ENCODE measurements at regions not wholly inside any gene's neighbourhood (a gene's known extent, or its start where the extent isn't known, plus 50 kb on each side); places are given as distances from the start of the nearest gene placed in this dataset.

GRCh38 chr18:39033312-39033711, 1467.7 kb upstream of the CELF4 start:
- Histone ChIP-seq H3K4me2 (ENCODE audit: insufficient read depth, low read length, poor library complexity, severe bottlenecking) (no peak overlapping the region), H2BK12ac (ENCODE audit: low read length) (no peak overlapping the region), H4K8ac (ENCODE audit: low read depth, low read length) (no peak overlapping the region), H2BK5ac (ENCODE audit: low read length) (no peak overlapping the region), H3K79me1 (ENCODE audit: low read depth, low read length) (no peaks in the 10 kb centered on the region), H3K27ac (replicated peaks; ENCODE audit: low read length) (no peak overlapping the region), H3K4me1 (ENCODE audit: control insufficient read depth in 2 of 2, insufficient read depth in 1 of 2, low read depth in 1 of 2, low read length in 2 of 2) (no peaks in the 10 kb centered on the region), H3K36me3 (replicated peaks in 1 of 2; ENCODE audit: control insufficient read depth in 2 of 2, insufficient read depth in 2 of 2, low read length in 2 of 2) (no peaks in the 10 kb centered on the region), H2AK5ac (ENCODE audit: low read depth, low read length) (no peak overlapping the region), H3K18ac (ENCODE audit: low read length) (no peak overlapping the region), H3K9me3 (replicated peaks in 1 of 2; ENCODE audit: control insufficient read depth in 2 of 2, insufficient read depth in 1 of 2, low read depth in 1 of 2, low read length in 2 of 2) (no peaks in the 10 kb centered on the region), H2AFZ (ENCODE audit: low read length) (no peak overlapping the region), H3K4me3 (ENCODE audit: low read length in 2 of 2) (no peak overlapping the region), H2BK15ac (ENCODE audit: low read length) (no peak overlapping the region), H3K23ac (ENCODE audit: low read depth, low read length, poor library complexity) (no peak overlapping the region), H3K4ac (ENCODE audit: low read length) (no peak overlapping the region), H3K9ac (ENCODE audit: low read depth, low read length, poor library complexity) (no peak overlapping the region), H4K91ac (ENCODE audit: low read depth, low read length, poor library complexity) (no peak overlapping the region), H3K27me3 (ENCODE audit: control insufficient read depth in 3 of 3, insufficient read depth in 3 of 3, low read depth in 1 of 3, low read length in 3 of 3) (no peaks in the 10 kb centered on the region), H2BK120ac (ENCODE audit: low read depth, low read length) (no peak overlapping the region), H3K14ac (ENCODE audit: low read length) (no peak overlapping the region)
- no CpG with 5 or more reads among the region's 1 CpG for WGBS, 2 donors (ENCODE audit: extremely low coverage in 2 of 2, insufficient read length in 2 of 2, insufficient replicate concordance in 1 of 2)
- DNase-seq (ENCODE audit: low spot score) = no peak

GRCh38 chr18:39031647-39032046, 1466.0 kb upstream of the CELF4 start:
- H3K27me3 ChIP-seq (ENCODE audit: control insufficient read depth in 3 of 3, insufficient read depth in 3 of 3, low read depth in 1 of 3, low read length in 3 of 3) = no peaks in the 10 kb centered on the region
- H3K4me3 ChIP-seq (ENCODE audit: low read length in 2 of 2) = no peak overlapping the region
- no peak overlapping the region for H2AFZ ChIP-seq (ENCODE audit: low read length)
- no peak overlapping the region for H3K27ac ChIP-seq (replicated peaks; ENCODE audit: low read length)
- H3K4me1 ChIP-seq (ENCODE audit: control insufficient read depth in 2 of 2, insufficient read depth in 1 of 2, low read depth in 1 of 2, low read length in 2 of 2) = no peaks in the 10 kb centered on the region
- no peak overlapping the region for H2BK5ac ChIP-seq (ENCODE audit: low read length)
- H3K4me2 ChIP-seq (ENCODE audit: insufficient read depth, low read length, poor library complexity, severe bottlenecking) = no peak overlapping the region
- WGBS, 2 donors (ENCODE audit: extremely low coverage in 2 of 2, insufficient read length in 2 of 2, insufficient replicate concordance in 1 of 2) = no CpG with 5 or more reads among the region's 3 CpGs
- no peak overlapping the region for H2BK15ac ChIP-seq (ENCODE audit: low read length)
- H4K8ac ChIP-seq (ENCODE audit: low read depth, low read length) = no peak overlapping the region
- DNase-seq (ENCODE audit: low spot score) = no peak
- H3K23ac ChIP-seq (ENCODE audit: low read depth, low read length, poor library complexity) = no peak overlapping the region
- no peak overlapping the region for H2AK5ac ChIP-seq (ENCODE audit: low read depth, low read length)
- H3K9me3 ChIP-seq (replicated peaks in 1 of 2; ENCODE audit: control insufficient read depth in 2 of 2, insufficient read depth in 1 of 2, low read depth in 1 of 2, low read length in 2 of 2) = no peaks in the 10 kb centered on the region
- no peak overlapping the region for H2BK12ac ChIP-seq (ENCODE audit: low read length)
- H2BK120ac ChIP-seq (ENCODE audit: low read depth, low read length) = no peak overlapping the region
- H3K9ac ChIP-seq (ENCODE audit: low read depth, low read length, poor library complexity) = no peak overlapping the region
- no peak overlapping the region for H3K14ac ChIP-seq (ENCODE audit: low read length)
- H3K4ac ChIP-seq (ENCODE audit: low read length) = no peak overlapping the region
- no peak overlapping the region for H3K18ac ChIP-seq (ENCODE audit: low read length)
- H4K91ac ChIP-seq (ENCODE audit: low read depth, low read length, poor library complexity) = no peak overlapping the region
- H3K79me1 ChIP-seq (ENCODE audit: low read depth, low read length) = no peaks in the 10 kb centered on the region
- no peaks in the 10 kb centered on the region for H3K36me3 ChIP-seq (replicated peaks in 1 of 2; ENCODE audit: control insufficient read depth in 2 of 2, insufficient read depth in 2 of 2, low read length in 2 of 2)

DNA sequence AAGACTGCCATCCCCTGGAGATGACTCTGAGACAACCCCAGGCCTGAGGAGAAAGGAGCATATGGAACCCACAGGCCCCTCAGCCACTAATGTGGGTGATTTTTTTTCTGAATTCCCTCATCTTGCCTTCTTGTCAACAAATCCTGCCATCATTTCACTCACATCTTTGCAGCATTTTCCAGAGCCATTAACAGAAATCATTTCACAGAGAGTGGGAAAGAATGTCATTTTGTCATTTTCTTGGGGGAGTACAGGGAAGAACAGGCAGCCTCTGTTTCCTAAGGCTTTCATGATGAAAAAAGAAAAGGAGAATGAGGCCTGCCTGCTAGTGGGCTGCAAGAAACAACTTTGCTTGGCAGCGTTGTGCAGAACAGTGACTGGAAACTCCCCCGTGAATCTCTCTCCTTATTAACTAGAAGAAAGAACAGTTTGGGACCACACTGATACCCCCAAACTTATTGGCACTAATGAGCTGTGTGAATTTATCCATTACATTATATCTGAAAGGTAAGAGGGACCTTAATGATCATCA, 1464.6 kb upstream of the CELF4 start:
- Histone ChIP-seq H2AK5ac (ENCODE audit: low read depth, low read length) (no peak overlapping the region), H3K9ac (ENCODE audit: low read depth, low read length, poor library complexity) (no peak overlapping the region), H3K23ac (ENCODE audit: low read depth, low read length, poor library complexity) (no peak overlapping the region), H3K18ac (ENCODE audit: low read length) (no peak overlapping the region), H3K27ac (replicated peaks; ENCODE audit: low read length) (no peak overlapping the region), H3K4me3 (ENCODE audit: low read length in 2 of 2) (no peak overlapping the region), H4K8ac (ENCODE audit: low read depth, low read length) (no peak overlapping the region), H3K4me1 (ENCODE audit: control insufficient read depth in 2 of 2, insufficient read depth in 1 of 2, low read depth in 1 of 2, low read length in 2 of 2) (no peaks in the 10 kb centered on the region), H3K14ac (ENCODE audit: low read length) (no peak overlapping the region), H3K36me3 (replicated peaks in 1 of 2; ENCODE audit: control insufficient read depth in 2 of 2, insufficient read depth in 2 of 2, low read length in 2 of 2) (no peaks in the 10 kb centered on the region), H3K79me1 (ENCODE audit: low read depth, low read length) (no peaks in the 10 kb centered on the region), H3K4me2 (ENCODE audit: insufficient read depth, low read length, poor library complexity, severe bottlenecking) (no peak overlapping the region), H2AFZ (ENCODE audit: low read length) (no peak overlapping the region), H2BK12ac (ENCODE audit: low read length) (no peak overlapping the region), H2BK5ac (ENCODE audit: low read length) (no peak overlapping the region), H2BK15ac (ENCODE audit: low read length) (no peak overlapping the region), H3K9me3 (replicated peaks in 1 of 2; ENCODE audit: control insufficient read depth in 2 of 2, insufficient read depth in 1 of 2, low read depth in 1 of 2, low read length in 2 of 2) (no peaks in the 10 kb centered on the region), H2BK120ac (ENCODE audit: low read depth, low read length) (no peak overlapping the region), H3K27me3 (ENCODE audit: control insufficient read depth in 3 of 3, insufficient read depth in 3 of 3, low read depth in 1 of 3, low read length in 3 of 3) (no peaks in the 10 kb centered on the region), H4K91ac (ENCODE audit: low read depth, low read length, poor library complexity) (no peak overlapping the region), H3K4ac (ENCODE audit: low read length) (no peak overlapping the region)
- no peak for DNase-seq (ENCODE audit: low spot score)
- WGBS, 2 donors (ENCODE audit: extremely low coverage in 2 of 2, insufficient read length in 2 of 2, insufficient replicate concordance in 1 of 2) = no CpG with 5 or more reads among the region's 2 CpGs

- Histone ChIP-seq H3K4ac (ENCODE audit: low read length) (no peak overlapping the region), H4K8ac (ENCODE audit: low read depth, low read length) (no peak overlapping the region), H3K79me1 (ENCODE audit: low read depth, low read length) (no peaks in the 10 kb centered on the region), H3K18ac (ENCODE audit: low read length) (no peak overlapping the region), H2AFZ (ENCODE audit: low read length) (no peak overlapping the region), H2BK15ac (ENCODE audit: low read length) (no peak overlapping the region), H3K9ac (ENCODE audit: low read depth, low read length, poor library complexity) (no peak overlapping the region), H3K23ac (ENCODE audit: low read depth, low read length, poor library complexity) (no peak overlapping the region), H3K27ac (replicated peaks; ENCODE audit: low read length) (no peak overlapping the region), H3K14ac (ENCODE audit: low read length) (no peak overlapping the region), H2BK120ac (ENCODE audit: low read depth, low read length) (no peak overlapping the region), H2AK5ac (ENCODE audit: low read depth, low read length) (no peak overlapping the region), H2BK12ac (ENCODE audit: low read length) (no peak overlapping the region), H3K36me3 (replicated peaks in 1 of 2; ENCODE audit: control insufficient read depth in 2 of 2, insufficient read depth in 2 of 2, low read length in 2 of 2) (no peaks in the 10 kb centered on the region), H3K27me3 (ENCODE audit: control insufficient read depth in 3 of 3, insufficient read depth in 3 of 3, low read depth in 1 of 3, low read length in 3 of 3) (no peaks in the 10 kb centered on the region), H3K9me3 (replicated peaks in 1 of 2; ENCODE audit: control insufficient read depth in 2 of 2, insufficient read depth in 1 of 2, low read depth in 1 of 2, low read length in 2 of 2) (no peaks in the 10 kb centered on the region), H3K4me1 (ENCODE audit: control insufficient read depth in 2 of 2, insufficient read depth in 1 of 2, low read depth in 1 of 2, low read length in 2 of 2) (no peaks in the 10 kb centered on the region), H3K4me3 (ENCODE audit: low read length in 2 of 2) (no peak overlapping the region), H4K91ac (ENCODE audit: low read depth, low read length, poor library complexity) (no peak overlapping the region), H3K4me2 (ENCODE audit: insufficient read depth, low read length, poor library complexity, severe bottlenecking) (no peak overlapping the region), H2BK5ac (ENCODE audit: low read length) (no peak overlapping the region)
- no peak for DNase-seq (ENCODE audit: low spot score)
- WGBS, 2 donors (ENCODE audit: extremely low coverage in 2 of 2, insufficient read length in 2 of 2, insufficient replicate concordance in 1 of 2) = no CpG with 5 or more reads among the region's 2 CpGs
These were observed 1459.9 kb upstream of the CELF4 start for GRCh38 chr18:39025531-39025930.

All from neuronal stem cell (in vitro differentiated cells).